Loucy (cell line): ENCODE measurements at regions not wholly inside any gene's neighbourhood (a gene's known extent, or its start where the extent isn't known, plus 50 kb on each side); places are given as distances from the start of the nearest gene placed in this dataset.

Experiments
- H2AFZ ChIP-seq: fragments of 200-600 bp; sonication (generic); 2 replicates; pipeline ENCODE4 v1.6.0; 2016; ENCODE audit warnings: antibody characterized with exemption, mild to moderate bottlenecking, low read length, moderate library complexity
- H3F3A ChIP-seq: fragments of 200-600 bp; 2 replicates; pipeline ENCODE4 v1.6.0; 2016; ENCODE audit warnings: antibody characterized with exemption, low read depth, mild to moderate bottlenecking
- H3K27me3 ChIP-seq: fragments of 200-600 bp; sonication (generic); 2 replicates; pipeline ENCODE4 v1.6.1; 2014; ENCODE audit warnings: low read length, mild to moderate bottlenecking; ENCODE audit not compliant: insufficient read depth, poor library complexity, severe bottlenecking
- H3K36me3 ChIP-seq: fragments of 200-600 bp; sonication (generic); 2 replicates; pipeline ENCODE4 v1.6.1; 2016; ENCODE audit warnings: low read length; ENCODE audit not compliant: insufficient read depth
- H3K4me1 ChIP-seq: fragments of 200-600 bp; sonication (generic); 2 replicates; pipeline ENCODE4 v1.5.1; 2014; ENCODE audit warnings: low read length, mild to moderate bottlenecking; ENCODE audit not compliant: insufficient read depth, poor library complexity, severe bottlenecking
- H3K4me2 ChIP-seq: fragments of 200-600 bp; sonication (generic); 2 replicates; pipeline ENCODE4 v1.6.0; 2014; ENCODE audit warnings: antibody characterized with exemption, low read length, low read depth, mild to moderate bottlenecking; ENCODE audit not compliant: poor library complexity, severe bottlenecking
- H3K4me3 ChIP-seq: fragments of 200-600 bp; sonication (generic); 2 replicates; pipeline ENCODE4 v1.5.1; 2014; ENCODE audit warnings: low read length, mild to moderate bottlenecking, mixed read lengths; ENCODE audit not compliant: poor library complexity, severe bottlenecking
- H3K79me2 ChIP-seq: fragments of 200-600 bp; sonication (generic); 2 replicates; pipeline ENCODE4 v1.6.1; 2014; ENCODE audit warnings: low read length; ENCODE audit not compliant: insufficient read depth
- H3K9ac ChIP-seq: fragments of 200-600 bp; sonication (generic); 2 replicates; pipeline ENCODE4 v1.6.0; 2014; ENCODE audit warnings: mild to moderate bottlenecking, low read depth, low read length, moderate library complexity; ENCODE audit not compliant: poor library complexity, severe bottlenecking
- H3K9me2 ChIP-seq: fragments of 200-600 bp; sonication (generic); replicated peaks from 2 replicates; pipeline ENCODE4 v1.6.1; 2016; ENCODE audit warnings: low read depth, low read length, mixed read lengths
- H3K9me3 ChIP-seq: fragments of 200-600 bp; sonication (generic); 2 replicates; pipeline ENCODE4 v1.6.1; 2014; ENCODE audit warnings: mild to moderate bottlenecking, antibody characterized with exemption, low read length, low read depth; ENCODE audit not compliant: insufficient read depth
- H4K20me1 ChIP-seq: fragments of 200-600 bp; sonication (generic); 2 replicates; pipeline ENCODE4 v1.6.0; 2014; ENCODE audit warnings: antibody characterized with exemption, low read length, mild to moderate bottlenecking; ENCODE audit not compliant: insufficient read depth, poor library complexity, severe bottlenecking
- EZH2phosphoT487 ChIP-seq: fragments of 200-600 bp; IDR thresholded peaks from 2 replicates; pipeline ENCODE4 v1.6.1; 2018; ENCODE audit warnings: antibody characterized with exemption, mild to moderate bottlenecking, moderate library complexity, borderline replicate concordance
- TF ChIP-seq, protein P1 (sequence below): fragments of 200-600 bp; sonication (generic); conservative IDR thresholded peaks from 2 replicates; pipeline ENCODE4 v1.5.1; 2014; ENCODE audit warnings: mild to moderate bottlenecking, antibody characterized with exemption, low read length

DNA sequence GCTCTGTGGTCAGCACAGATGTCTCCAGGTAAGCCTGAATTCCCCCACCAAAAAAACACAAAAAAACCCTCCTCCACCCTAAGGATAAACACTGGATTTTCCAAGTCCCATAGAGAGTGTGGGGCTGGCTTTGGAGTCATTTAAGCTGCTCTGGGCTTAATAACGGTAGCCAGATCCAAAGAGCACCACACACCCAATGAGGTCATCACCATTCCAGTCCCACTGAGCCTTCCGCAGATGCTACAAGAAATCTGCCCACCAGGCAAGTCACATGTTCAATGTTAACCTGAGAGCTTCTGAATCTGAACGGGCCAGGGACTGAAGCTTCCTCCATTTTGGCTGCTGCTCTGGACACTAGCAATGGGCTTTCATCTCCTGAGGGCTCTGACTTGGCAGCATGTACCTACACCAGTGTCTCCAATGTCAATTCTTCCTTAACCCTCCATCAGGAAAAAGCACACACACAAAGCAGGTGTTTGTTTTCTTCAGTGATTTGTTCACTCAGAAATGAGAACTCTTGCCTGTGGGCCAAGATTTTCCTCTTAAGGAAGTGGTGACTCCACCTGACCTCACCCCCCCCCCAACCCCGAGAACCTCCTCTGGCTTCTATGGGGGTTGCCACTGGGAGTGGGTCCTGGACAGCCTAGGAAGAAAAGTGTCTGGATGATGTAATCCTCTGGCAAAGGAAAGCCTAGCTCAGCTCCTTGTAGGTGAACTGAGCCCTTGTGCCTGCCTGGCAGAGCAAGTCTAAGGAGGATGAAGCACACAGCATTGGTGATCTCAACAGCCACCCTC is 220.1 kb downstream of the FOXL1 start:
- H4K20me1 ChIP-seq: no peaks in the 10 kb centered on the region
- no peaks in the 10 kb centered on the region for H3K9me3 ChIP-seq
- TF ChIP-seq, protein P1, sequence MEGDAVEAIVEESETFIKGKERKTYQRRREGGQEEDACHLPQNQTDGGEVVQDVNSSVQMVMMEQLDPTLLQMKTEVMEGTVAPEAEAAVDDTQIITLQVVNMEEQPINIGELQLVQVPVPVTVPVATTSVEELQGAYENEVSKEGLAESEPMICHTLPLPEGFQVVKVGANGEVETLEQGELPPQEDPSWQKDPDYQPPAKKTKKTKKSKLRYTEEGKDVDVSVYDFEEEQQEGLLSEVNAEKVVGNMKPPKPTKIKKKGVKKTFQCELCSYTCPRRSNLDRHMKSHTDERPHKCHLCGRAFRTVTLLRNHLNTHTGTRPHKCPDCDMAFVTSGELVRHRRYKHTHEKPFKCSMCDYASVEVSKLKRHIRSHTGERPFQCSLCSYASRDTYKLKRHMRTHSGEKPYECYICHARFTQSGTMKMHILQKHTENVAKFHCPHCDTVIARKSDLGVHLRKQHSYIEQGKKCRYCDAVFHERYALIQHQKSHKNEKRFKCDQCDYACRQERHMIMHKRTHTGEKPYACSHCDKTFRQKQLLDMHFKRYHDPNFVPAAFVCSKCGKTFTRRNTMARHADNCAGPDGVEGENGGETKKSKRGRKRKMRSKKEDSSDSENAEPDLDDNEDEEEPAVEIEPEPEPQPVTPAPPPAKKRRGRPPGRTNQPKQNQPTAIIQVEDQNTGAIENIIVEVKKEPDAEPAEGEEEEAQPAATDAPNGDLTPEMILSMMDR: no peak
- TF ChIP-seq EZH2phosphoT487: no peak
- no peaks in the 10 kb centered on the region for H3K9me2 ChIP-seq
- H3K36me3 ChIP-seq: no peaks in the 10 kb centered on the region
- H3K79me2 ChIP-seq: no peaks in the 10 kb centered on the region
- no peak overlapping the region for H3K9ac ChIP-seq
- H3F3A ChIP-seq: no peaks in the 10 kb centered on the region
- H3K27me3 ChIP-seq: no peaks in the 10 kb centered on the region
- peaks cover 18% of the 10 kb centered on the region for H3K4me1 ChIP-seq
- no peak overlapping the region for H2AFZ ChIP-seq
- no peak overlapping the region for H3K4me2 ChIP-seq
- H3K4me3 ChIP-seq: no peak overlapping the region

DNA sequence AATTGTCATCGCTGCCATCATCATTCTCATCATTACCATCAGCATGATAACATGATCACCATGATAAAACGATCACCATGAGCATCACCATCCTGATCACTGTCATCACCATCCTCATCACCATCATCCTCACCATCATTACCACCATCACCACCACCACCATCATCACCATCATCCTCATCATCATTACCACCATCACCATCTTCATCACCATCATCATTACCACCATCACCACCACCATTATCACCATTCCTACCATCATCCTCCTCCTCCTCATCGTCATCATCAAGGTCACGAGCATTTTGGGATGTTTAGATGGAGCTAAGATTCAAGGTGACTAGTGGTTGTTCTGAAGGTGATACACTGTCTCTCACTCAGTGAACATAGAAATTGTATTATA is 221.0 kb downstream of the FOXL1 start:
- TF ChIP-seq EZH2phosphoT487: no peak
- TF ChIP-seq, protein P1: no peak
- Histone ChIP-seq H2AFZ (no peak overlapping the region), H3K9me2 (no peaks in the 10 kb centered on the region), H3K79me2 (no peaks in the 10 kb centered on the region), H4K20me1 (no peaks in the 10 kb centered on the region), H3K27me3 (no peaks in the 10 kb centered on the region), H3K4me3 (no peak overlapping the region), H3K4me2 (no peak overlapping the region), H3K36me3 (no peaks in the 10 kb centered on the region), H3F3A (no peaks in the 10 kb centered on the region), H3K9me3 (no peaks in the 10 kb centered on the region), H3K4me1 (peaks cover 18% of the 10 kb centered on the region), H3K9ac (no peak overlapping the region)

DNA sequence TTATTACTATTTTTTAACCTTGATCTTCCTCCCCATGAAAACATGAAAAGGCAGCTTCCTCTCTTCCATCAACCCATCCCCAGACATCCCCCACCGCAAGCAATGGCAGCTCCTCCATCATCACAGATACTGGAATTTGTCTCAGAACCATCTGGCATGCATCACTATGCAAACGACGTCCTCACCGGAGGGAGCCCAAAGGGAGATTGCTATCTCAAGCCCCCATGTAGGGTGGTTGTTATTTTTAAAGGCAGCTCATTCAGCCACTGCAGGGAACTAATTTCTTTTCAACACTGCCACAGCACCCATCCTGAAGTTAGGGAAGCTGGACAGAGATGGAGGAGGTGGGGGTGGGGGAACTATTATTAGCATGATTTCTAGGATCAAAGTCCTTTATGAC is 222.5 kb downstream of the FOXL1 start:
- H3K4me2 ChIP-seq: no peak overlapping the region

More for the DNA sequence above, 222.5 kb downstream of the FOXL1 start:
- H3F3A ChIP-seq: no peaks in the 10 kb centered on the region
- H3K4me3 ChIP-seq: no peak overlapping the region
- no peaks in the 10 kb centered on the region for H4K20me1 ChIP-seq
- no peaks in the 10 kb centered on the region for H3K9me3 ChIP-seq
- no peak overlapping the region for H3K9ac ChIP-seq
- no peaks in the 10 kb centered on the region for H3K36me3 ChIP-seq
- TF ChIP-seq, protein P1: no peak
- TF ChIP-seq EZH2phosphoT487: no peak
- H2AFZ ChIP-seq: no peak overlapping the region
- H3K79me2 ChIP-seq: no peaks in the 10 kb centered on the region
- H3K27me3 ChIP-seq: no peaks in the 10 kb centered on the region
- H3K9me2 ChIP-seq: no peaks in the 10 kb centered on the region
- peaks cover 18% of the 10 kb centered on the region for H3K4me1 ChIP-seq
